ENCODE measurements at regions not wholly inside any gene's neighbourhood (a gene's known extent, or its start where the extent isn't known, plus 50 kb on each side); places are given as distances from the start of the nearest gene placed in this dataset.

- no peak for TF ChIP-seq FOSL2 (IDR thresholded peaks at IDR 0.05; ENCODE audit: borderline replicate concordance, low read depth)
- TF ChIP-seq SMC3 (IDR thresholded peaks at IDR 0.05; ENCODE audit: low read depth, low read length), result no peak
- TF ChIP-seq ELF1 (IDR thresholded peaks at IDR 0.05), result no peak
- TF ChIP-seq EZH2phosphoT487 (IDR thresholded peaks at IDR 0.05; ENCODE audit: borderline replicate concordance, low read depth), result no peak
- no peak for TF ChIP-seq REST (IDR thresholded peaks at IDR 0.05; ENCODE audit: low read depth, low read length)
- TF ChIP-seq JUND (IDR thresholded peaks at IDR 0.05), result no peak
- no peak for TF ChIP-seq CTCF (IDR thresholded peaks at IDR 0.05)
- TF ChIP-seq, protein P1, sequence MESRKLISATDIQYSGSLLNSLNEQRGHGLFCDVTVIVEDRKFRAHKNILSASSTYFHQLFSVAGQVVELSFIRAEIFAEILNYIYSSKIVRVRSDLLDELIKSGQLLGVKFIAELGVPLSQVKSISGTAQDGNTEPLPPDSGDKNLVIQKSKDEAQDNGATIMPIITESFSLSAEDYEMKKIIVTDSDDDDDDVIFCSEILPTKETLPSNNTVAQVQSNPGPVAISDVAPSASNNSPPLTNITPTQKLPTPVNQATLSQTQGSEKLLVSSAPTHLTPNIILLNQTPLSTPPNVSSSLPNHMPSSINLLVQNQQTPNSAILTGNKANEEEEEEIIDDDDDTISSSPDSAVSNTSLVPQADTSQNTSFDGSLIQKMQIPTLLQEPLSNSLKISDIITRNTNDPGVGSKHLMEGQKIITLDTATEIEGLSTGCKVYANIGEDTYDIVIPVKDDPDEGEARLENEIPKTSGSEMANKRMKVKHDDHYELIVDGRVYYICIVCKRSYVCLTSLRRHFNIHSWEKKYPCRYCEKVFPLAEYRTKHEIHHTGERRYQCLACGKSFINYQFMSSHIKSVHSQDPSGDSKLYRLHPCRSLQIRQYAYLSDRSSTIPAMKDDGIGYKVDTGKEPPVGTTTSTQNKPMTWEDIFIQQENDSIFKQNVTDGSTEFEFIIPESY (IDR thresholded peaks at IDR 0.05; ENCODE audit: borderline replicate concordance, low read depth), result no peak
- TF ChIP-seq NFIC (IDR thresholded peaks at IDR 0.05; ENCODE audit: borderline replicate concordance), result no peak
- no peak for TF ChIP-seq MEF2A (IDR thresholded peaks at IDR 0.05; ENCODE audit: borderline replicate concordance, low read depth)
- no peak for TF ChIP-seq FOXM1 (IDR thresholded peaks at IDR 0.05; ENCODE audit: low read depth)
- TF ChIP-seq EP300 (IDR thresholded peaks at IDR 0.05; ENCODE audit: borderline replicate concordance in 1 of 2, low read depth in 1 of 2, low read length in 1 of 2), result no peak
- no peak for TF ChIP-seq POLR2AphosphoS5 (IDR thresholded peaks at IDR 0.05; ENCODE audit: low read depth, low read length)
- no peak for TF ChIP-seq MXI1 (IDR thresholded peaks at IDR 0.05; ENCODE audit: low read depth, low read length)
- no peak for TF ChIP-seq TAF1 (IDR thresholded peaks at IDR 0.05; ENCODE audit: borderline replicate concordance, low read depth, low read length)
- no peak for TF ChIP-seq GABPA (IDR thresholded peaks at IDR 0.05; ENCODE audit: low read depth)
- TF ChIP-seq TCF12 (IDR thresholded peaks at IDR 0.05), result no peak
- no peak for TF ChIP-seq TEAD4 (IDR thresholded peaks at IDR 0.05; ENCODE audit: borderline replicate concordance, insufficient read depth)
- no peak for TF ChIP-seq USF1 (IDR thresholded peaks at IDR 0.05; ENCODE audit: borderline replicate concordance, low read depth)
- no peak overlapping the region for H3K4me3 ChIP-seq (ENCODE audit: low read depth in 2 of 2, low read length in 1 of 2)
- no peaks in the 10 kb centered on the region for H3K27me3 ChIP-seq (ENCODE audit: insufficient read depth)
- no peak overlapping the region for H3K4me2 ChIP-seq
- no peaks in the 10 kb centered on the region for H3K4me1 ChIP-seq (ENCODE audit: control insufficient read depth in 1 of 2, insufficient read depth in 2 of 2, low read depth in 1 of 2, low read length in 1 of 2)
- H3K79me2 ChIP-seq (ENCODE audit: insufficient read depth), result no peaks in the 10 kb centered on the region
- H3K9me2 ChIP-seq, result no peaks in the 10 kb centered on the region
- no peak overlapping the region for H2AFZ ChIP-seq (ENCODE audit: low read depth)
- no peak overlapping the region for H3K27ac ChIP-seq (ENCODE audit: low read depth in 2 of 2, low read length in 1 of 2)
- H3K9ac ChIP-seq, result no peak overlapping the region
- H4K20me1 ChIP-seq (ENCODE audit: insufficient read depth), result no peaks in the 10 kb centered on the region
- POLR2A ChIA-PET, result no interaction called here
- 35% methylated on average over 7 of the region's 7 CpGs for WGBS (ENCODE audit: low lambda C conversion rate)
- no peak for DNase-seq
- no peaks in the 10 kb centered on the region for H3K9me3 ChIP-seq
- no peaks in the 10 kb centered on the region for H3F3A ChIP-seq (replicated peaks; ENCODE audit: insufficient read depth)
- CTCF ChIA-PET, result interaction anchor here (1.0 kb wide), 1 partner anchor 576 kb away, joined by 3 read pairs; no protein-coding TSS in a partner anchor
- H3K36me3 ChIP-seq (replicated peaks in 1 of 2; ENCODE audit: control insufficient read depth in 1 of 2, insufficient read depth in 2 of 2, low read length in 1 of 2), result no peaks in the 10 kb centered on the region
Observed at GRCh38 chrX:10043386-10043785, 76.2 kb downstream of the CLDN34 start.

Data from SK-N-SH (cell line).